HEK293 (cell line): ENCODE measurements at regions not wholly inside any gene's neighbourhood (a gene's known extent, or its start where the extent isn't known, plus 50 kb on each side); places are given as distances from the start of the nearest gene placed in this dataset.
A peak's percentile ranks its signal among the peaks of the same experiment; 100 is the strongest.

Experiments
- CTCF ChIA-PET: fragments of 350-600 bp; formaldehyde crosslinking; extraction: SDS; loops from one replicate; lab custom pipeline; 2021; ENCODE audit warnings: antibody characterized with exemption; lab: Yijun Ruan, JAX
- POLR2A ChIA-PET: fragments of 300-600 bp; formaldehyde crosslinking; extraction: SDS; loops from one replicate; lab custom pipeline; 2020; ENCODE audit warnings: antibody characterized with exemption, inconsistent platforms; lab: Yijun Ruan, JAX
- H3K27ac ChIP-seq: fragments of 200-500 bp; sonication (Bioruptor generic); 2 replicates; pipeline ENCODE4 v1.5.1; 2014; ENCODE audit warnings: low read depth, low read length, control low read depth, inconsistent platforms; ENCODE audit errors: extremely low read depth
- H3K36me3 ChIP-seq, 2 experiments: fragments of 200-500 bp in 1 of 2; sonication (Bioruptor generic) in 1 of 2; 1 replicate in 1 of 2; 2 replicates in 1 of 2; pipeline ENCODE4 v1.5.1; 2014 to 2017; ENCODE audit warnings: inconsistent platforms in 2 of 2, low read length in 2 of 2; ENCODE audit not compliant: control insufficient read depth in 2 of 2, insufficient read depth in 1 of 2
- H3K4me1 ChIP-seq: fragments of 200-500 bp; sonication (Bioruptor generic); 2 replicates; pipeline ENCODE4 v1.5.1; 2014; ENCODE audit warnings: mild to moderate bottlenecking, low read length, inconsistent platforms; ENCODE audit not compliant: control insufficient read depth, insufficient read depth
- H3K4me3 ChIP-seq: 2 replicates; pipeline ENCODE4 v1.5.1; 2011; ENCODE audit warnings: low read depth, mild to moderate bottlenecking, control low read depth, low read length, moderate library complexity
- H3K9me3 ChIP-seq: fragments of 200-500 bp; sonication (Bioruptor generic); 2 replicates; pipeline ENCODE4 v1.5.1; 2014; ENCODE audit warnings: low read depth, low read length, inconsistent platforms; ENCODE audit not compliant: control insufficient read depth, insufficient read depth
- ATF2 ChIP-seq: fragments of 450-650 bp; formaldehyde crosslinking; IDR thresholded peaks from 2 replicates; pipeline ENCODE4 v1.5.1; 2016; ENCODE audit warnings: missing biosample characterization, missing genetic modification characterization, low read depth
- GLI4 ChIP-seq: fragments of 450-650 bp; formaldehyde crosslinking; IDR thresholded peaks from 2 replicates; pipeline ENCODE4 v1.5.1; 2016; ENCODE audit warnings: missing biosample characterization, missing genetic modification characterization
- IKZF3 ChIP-seq: fragments of 450-650 bp; IDR thresholded peaks from 2 replicates; pipeline ENCODE4 v1.5.0; 2018; ENCODE audit warnings: missing biosample characterization, mild to moderate bottlenecking, missing genetic modification characterization, moderate library complexity
- KLF7 ChIP-seq: fragments of 450-650 bp; formaldehyde crosslinking; IDR thresholded peaks from 2 replicates; pipeline ENCODE4 v1.5.1; 2016; ENCODE audit warnings: missing biosample characterization, missing genetic modification characterization, borderline replicate concordance
- SCRT1 ChIP-seq: fragments of 450-650 bp; formaldehyde crosslinking; IDR thresholded peaks from 2 replicates; pipeline ENCODE4 v1.5.1; 2016; ENCODE audit warnings: missing biosample characterization, missing genetic modification characterization, borderline replicate concordance
- SCRT2 ChIP-seq: fragments of 450-650 bp; formaldehyde crosslinking; IDR thresholded peaks from 2 replicates; pipeline ENCODE4 v1.5.1; 2016; ENCODE audit warnings: missing biosample characterization, missing genetic modification characterization
- ZBTB21 ChIP-seq: fragments of 450-650 bp; formaldehyde crosslinking; IDR thresholded peaks from 2 replicates; pipeline ENCODE4 v1.5.1; 2017; ENCODE audit warnings: missing biosample characterization, missing genetic modification characterization
- ZNF114 ChIP-seq: fragments of 450-650 bp; formaldehyde crosslinking; IDR thresholded peaks from 2 replicates; pipeline ENCODE4 v1.5.0; 2017; ENCODE audit warnings: missing biosample characterization, missing genetic modification characterization
- ZNF138 ChIP-seq: fragments of 450-650 bp; formaldehyde crosslinking; IDR thresholded peaks from 2 replicates; pipeline ENCODE4 v1.5.1; 2016; ENCODE audit warnings: missing biosample characterization, missing genetic modification characterization, borderline replicate concordance
- ZNF221 ChIP-seq: fragments of 450-650 bp; formaldehyde crosslinking; IDR thresholded peaks from 2 replicates; pipeline ENCODE4 v1.5.1; 2017; ENCODE audit warnings: missing biosample characterization, missing genetic modification characterization, borderline replicate concordance
- ZNF366 ChIP-seq: fragments of 450-650 bp; formaldehyde crosslinking; conservative IDR thresholded peaks from 2 replicates; pipeline ENCODE4 v1.5.1; 2016; ENCODE audit warnings: missing biosample characterization, missing genetic modification characterization
- ZNF404 ChIP-seq: fragments of 450-650 bp; formaldehyde crosslinking; IDR thresholded peaks from 2 replicates; pipeline ENCODE4 v1.5.1; 2017; ENCODE audit warnings: missing biosample characterization, missing genetic modification characterization
- ZNF416 ChIP-seq: fragments of 450-650 bp; formaldehyde crosslinking; IDR thresholded peaks from 2 replicates; pipeline ENCODE4 v1.5.1; 2016; ENCODE audit warnings: missing biosample characterization, missing genetic modification characterization
- ZNF843 ChIP-seq: fragments of 450-650 bp; formaldehyde crosslinking; IDR thresholded peaks from 2 replicates; pipeline ENCODE4 v1.5.1; 2016; ENCODE audit warnings: missing biosample characterization, missing genetic modification characterization
- TF ChIP-seq, protein P1 (sequence below): fragments of 450-650 bp; formaldehyde crosslinking; IDR thresholded peaks from 2 replicates; pipeline ENCODE4 v1.5.1; 2016; ENCODE audit warnings: missing biosample characterization, missing genetic modification characterization

GRCh38 chr6:164035900-164036485, 621.5 kb downstream of the QKI start:
- no peaks in the 10 kb centered on the region for H3K9me3 ChIP-seq
- H3K4me1 ChIP-seq, result no peaks in the 10 kb centered on the region
- H3K4me3 ChIP-seq, result no peak overlapping the region
- POLR2A ChIA-PET, result no interaction called here
- H3K27ac ChIP-seq, result no peak overlapping the region
- H3K36me3 ChIP-seq, result no peaks in the 10 kb centered on the region
- TF ChIP-seq ATF2 (tag by site-specific recombination), result 0 out of 2 replicates have a peak, but pooled peaks have one; percentile 40
- TF ChIP-seq SCRT2 (tag by site-specific recombination), result peak; percentile 98
- TF ChIP-seq ZNF843, result no peak
- TF ChIP-seq SCRT1 (tag by site-specific recombination), result peak; percentile 42; the same call in 1 of the 2 replicates
- CTCF ChIA-PET, result no interaction called here

- H3K36me3 ChIP-seq, result no peaks in the 10 kb centered on the region
- TF ChIP-seq ZNF221 (tag by site-specific recombination) (no peak), ZBTB21 (tag by site-specific recombination) (no peak), GLI4 (no peak), ZNF416 (tag by site-specific recombination) (no peak), ZNF138 (tag by site-specific recombination) (no peak)
- TF ChIP-seq, protein P1, sequence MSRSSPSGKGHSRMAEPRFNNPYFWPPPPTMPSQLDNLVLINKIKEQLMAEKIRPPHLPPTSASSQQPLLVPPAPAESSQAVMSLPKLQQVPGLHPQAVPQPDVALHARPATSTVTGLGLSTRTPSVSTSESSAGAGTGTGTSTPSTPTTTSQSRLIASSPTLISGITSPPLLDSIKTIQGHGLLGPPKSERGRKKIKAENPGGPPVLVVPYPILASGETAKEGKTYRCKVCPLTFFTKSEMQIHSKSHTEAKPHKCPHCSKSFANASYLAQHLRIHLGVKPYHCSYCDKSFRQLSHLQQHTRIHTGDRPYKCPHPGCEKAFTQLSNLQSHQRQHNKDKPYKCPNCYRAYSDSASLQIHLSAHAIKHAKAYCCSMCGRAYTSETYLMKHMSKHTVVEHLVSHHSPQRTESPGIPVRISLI (tag by site-specific recombination), result no peak
- no peaks in the 10 kb centered on the region for H3K4me1 ChIP-seq
- no peak overlapping the region for H3K27ac ChIP-seq
- H3K4me3 ChIP-seq, result no peak overlapping the region
- ChIA-PET CTCF (no interaction called here), POLR2A (no interaction called here)
- no peaks in the 10 kb centered on the region for H3K9me3 ChIP-seq
Observed at GRCh38 chr6:164034602-164035140, 620.2 kb downstream of the QKI start.

DNA sequence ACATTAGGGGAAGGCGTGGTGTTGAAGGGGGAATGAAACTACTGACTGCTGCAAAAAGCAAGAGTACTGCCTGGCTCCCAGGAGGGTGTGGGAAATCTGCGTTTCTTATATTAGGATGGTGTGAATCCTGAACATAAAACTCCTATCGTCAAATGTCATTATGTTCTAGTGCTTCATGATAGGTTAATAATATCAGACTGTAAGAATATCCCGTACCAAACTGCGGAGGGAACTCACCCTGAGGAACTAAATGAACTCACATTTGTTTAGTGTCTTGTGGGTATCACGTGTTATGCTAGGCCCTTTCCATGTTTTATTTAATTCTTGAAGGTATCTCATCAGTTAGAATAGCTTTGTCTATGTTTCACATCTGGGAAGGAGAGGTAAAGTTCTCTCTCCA, 610.7 kb downstream of the QKI start:
- TF ChIP-seq ZNF404 (no peak), IKZF3 (tag by site-specific recombination) (no peak), ZNF843 (no peak), ZNF366 (no peak), ZNF114 (tag by site-specific recombination) (no peak), ZNF138 (tag by site-specific recombination) (no peak), KLF7 (tag by site-specific recombination) (no peak)
- TF ChIP-seq, all 188 proteins: peak for 0
- POLR2A ChIA-PET, result no interaction called here
- CTCF ChIA-PET, result interaction anchor here (0.6 kb wide), 1 partner anchor 76 kb away, joined by 3 read pairs; no protein-coding TSS in a partner anchor

GRCh38 chr6:164023535-164023934, 609.0 kb downstream of the QKI start:
- H3K9me3 ChIP-seq, result no peaks in the 10 kb centered on the region
- no peak overlapping the region for H3K4me3 ChIP-seq
- H3K27ac ChIP-seq, result no peak overlapping the region
- H3K4me1 ChIP-seq, result no peaks in the 10 kb centered on the region
- no peak for TF ChIP-seq ATF2 (tag by site-specific recombination)
- POLR2A ChIA-PET, result no interaction called here
- CTCF ChIA-PET, result no interaction called here
- no peaks in the 10 kb centered on the region for H3K36me3 ChIP-seq

More for the DNA sequence above, 610.7 kb downstream of the QKI start:
- no peaks in the 10 kb centered on the region for H3K4me1 ChIP-seq
- H3K36me3 ChIP-seq, result no peaks in the 10 kb centered on the region
- H3K27ac ChIP-seq, result no peak overlapping the region
- H3K4me3 ChIP-seq, result no peak overlapping the region
- no peaks in the 10 kb centered on the region for H3K9me3 ChIP-seq
